Upper lobe of right lung (tissue), 1 donor: ENCODE measurements at regions not wholly inside any gene's neighbourhood (a gene's known extent, or its start where the extent isn't known, plus 50 kb on each side); places are given as distances from the start of the nearest gene placed in this dataset.

Experiments
- ATAC-seq: fragments of 200-7000 bp; cut with Tn5 transposase; one replicate; pipeline ENCODE4 v1.9.1; 2020; ENCODE audit warnings: mild to moderate bottlenecking, moderate library complexity
- DNase-seq: peaks from one replicate; pipeline ENCODE4 v3.0.0-alpha.2; 2020
- H3K27ac ChIP-seq: fragments of 200-600 bp; one replicate; pipeline ENCODE4 v1.8.0; 2022
- H3K27me3 ChIP-seq: fragments of 200-600 bp; one replicate; pipeline ENCODE4 v1.8.0; 2022; ENCODE audit warnings: mild to moderate bottlenecking
- H3K36me3 ChIP-seq: fragments of 200-600 bp; one replicate; pipeline ENCODE4 v1.8.0; 2022
- H3K4me1 ChIP-seq: fragments of 200-600 bp; one replicate; pipeline ENCODE4 v1.8.0; 2022
- H3K4me3 ChIP-seq: fragments of 200-600 bp; one replicate; pipeline ENCODE4 v1.8.0; 2022; ENCODE audit warnings: mild to moderate bottlenecking
- H3K9me3 ChIP-seq: fragments of 200-600 bp; one replicate; pipeline ENCODE4 v1.8.0; 2022
- CTCF ChIP-seq: fragments of 200-600 bp; IDR thresholded peaks from one replicate; pipeline ENCODE4 v1.8.0; 2022; ENCODE audit warnings: antibody characterized with exemption
- intact Hi-C: fragments of 100-400 bp; cut with DNase I; formaldehyde crosslinking; loops from one replicate; pipeline ENCODE4 v1.11.0; 2022
- donor health status: DM: no; HTN: yes; CAD: no; lungs with severe emphysema.

GRCh38 chr2:237185553-237185925 lies 99.8 kb downstream of the COPS8 start:
- DNase-seq (no peak), ATAC-seq (no peak)
- no peak overlapping the region for H3K4me3 ChIP-seq
- no peaks in the 10 kb centered on the region for H3K36me3 ChIP-seq
- H3K27me3 ChIP-seq, result no peaks in the 10 kb centered on the region
- no peaks in the 10 kb centered on the region for H3K9me3 ChIP-seq
- intact Hi-C loops, result no loop called here
- H3K27ac ChIP-seq, result no peak overlapping the region
- H3K4me1 ChIP-seq, result no peaks in the 10 kb centered on the region
- no peak for TF ChIP-seq CTCF

- no peak overlapping the region for H3K4me3 ChIP-seq
- H3K27me3 ChIP-seq, result no peaks in the 10 kb centered on the region
- TF ChIP-seq CTCF, result no peak
- no peaks in the 10 kb centered on the region for H3K4me1 ChIP-seq
- intact Hi-C loops, result no loop called here
- no peaks in the 10 kb centered on the region for H3K36me3 ChIP-seq
- no peak overlapping the region for H3K27ac ChIP-seq
- H3K9me3 ChIP-seq, result no peaks in the 10 kb centered on the region
- no peak for DNase-seq
- no peak for ATAC-seq
These were observed 104.1 kb downstream of the COPS8 start for GRCh38 chr2:237189799-237190198.

- H3K27me3 ChIP-seq, result no peaks in the 10 kb centered on the region
- intact Hi-C loops, result no loop called here
- H3K4me3 ChIP-seq, result no peak overlapping the region
- no peak for TF ChIP-seq CTCF
- H3K36me3 ChIP-seq, result no peaks in the 10 kb centered on the region
- no peak for DNase-seq
- peak; percentile 19 for ATAC-seq
- peak overlapping the region; percentile 42 for H3K27ac ChIP-seq
- H3K4me1 ChIP-seq, result no peaks in the 10 kb centered on the region
- H3K9me3 ChIP-seq, result no peaks in the 10 kb centered on the region
These were observed 105.5 kb downstream of the COPS8 start for GRCh38 chr2:237190966-237191713.

- Histone ChIP-seq H3K36me3 (no peaks in the 10 kb centered on the region), H3K27ac (peak overlapping the region; percentile 42), H3K9me3 (no peaks in the 10 kb centered on the region), H3K27me3 (no peaks in the 10 kb centered on the region), H3K4me1 (no peaks in the 10 kb centered on the region), H3K4me3 (no peak overlapping the region)
- intact Hi-C loops, result no loop called here
- ATAC-seq (peak; percentile 20), DNase-seq (no peak)
- TF ChIP-seq CTCF, result no peak
These were observed 106.0 kb downstream of the COPS8 start for GRCh38 chr2:237191714-237192081.

GRCh38 chr2:237192881-237193280 lies 107.2 kb downstream of the COPS8 start:
- no peaks in the 10 kb centered on the region for H3K27me3 ChIP-seq
- TF ChIP-seq CTCF, result no peak
- no peak overlapping the region for H3K27ac ChIP-seq
- H3K4me3 ChIP-seq, result no peak overlapping the region
- no peak for DNase-seq
- intact Hi-C loops, result no loop called here
- no peaks in the 10 kb centered on the region for H3K36me3 ChIP-seq
- no peaks in the 10 kb centered on the region for H3K9me3 ChIP-seq
- ATAC-seq, result no peak
- H3K4me1 ChIP-seq, result no peaks in the 10 kb centered on the region

GRCh38 chr2:237193436-237193835 lies 107.7 kb downstream of the COPS8 start:
- Histone ChIP-seq H3K27ac (no peak overlapping the region), H3K36me3 (no peaks in the 10 kb centered on the region), H3K4me1 (no peaks in the 10 kb centered on the region), H3K4me3 (no peak overlapping the region), H3K27me3 (no peaks in the 10 kb centered on the region), H3K9me3 (no peaks in the 10 kb centered on the region)
- ATAC-seq (peak; percentile 33), DNase-seq (no peak)
- no peak for TF ChIP-seq CTCF
- intact Hi-C loops, result no loop called here
